Upper lobe of left lung (tissue), 4 donors: ENCODE measurements at regions not wholly inside any gene's neighbourhood (a gene's known extent, or its start where the extent isn't known, plus 50 kb on each side); places are given as distances from the start of the nearest gene placed in this dataset.

ENCODE experiments used
- CTCF ChIP-seq, 6 experiments: fragments of 450-650 bp in 4 of 6; fragments of 200-600 bp in 2 of 6; sonication (generic) in 2 of 6; IDR thresholded peaks; one replicate each; pipeline ENCODE4 v1.5.1; 2016 to 2019; ENCODE audit warnings: antibody characterized with exemption in 6 of 6
- EP300 ChIP-seq, 4 donors: sonication (generic); formaldehyde crosslinking; IDR thresholded peaks; one replicate each; pipeline ENCODE4 v1.5.1; 2017; ENCODE audit warnings: antibody characterized with exemption in 4 of 4, control low read depth in 2 of 4
- POLR2A ChIP-seq, 4 donors: fragments of 450-650 bp; IDR thresholded peaks; one replicate each; pipeline ENCODE4 v1.5.1; 2016 to 2017; ENCODE audit warnings: antibody characterized with exemption in 4 of 4, mild to moderate bottlenecking in 2 of 4
- POLR2AphosphoS5 ChIP-seq, 2 donors: sonication (generic); formaldehyde crosslinking; IDR thresholded peaks; one replicate each; pipeline ENCODE4 v1.5.1; 2017; ENCODE audit warnings: antibody characterized with exemption in 2 of 2

DNA sequence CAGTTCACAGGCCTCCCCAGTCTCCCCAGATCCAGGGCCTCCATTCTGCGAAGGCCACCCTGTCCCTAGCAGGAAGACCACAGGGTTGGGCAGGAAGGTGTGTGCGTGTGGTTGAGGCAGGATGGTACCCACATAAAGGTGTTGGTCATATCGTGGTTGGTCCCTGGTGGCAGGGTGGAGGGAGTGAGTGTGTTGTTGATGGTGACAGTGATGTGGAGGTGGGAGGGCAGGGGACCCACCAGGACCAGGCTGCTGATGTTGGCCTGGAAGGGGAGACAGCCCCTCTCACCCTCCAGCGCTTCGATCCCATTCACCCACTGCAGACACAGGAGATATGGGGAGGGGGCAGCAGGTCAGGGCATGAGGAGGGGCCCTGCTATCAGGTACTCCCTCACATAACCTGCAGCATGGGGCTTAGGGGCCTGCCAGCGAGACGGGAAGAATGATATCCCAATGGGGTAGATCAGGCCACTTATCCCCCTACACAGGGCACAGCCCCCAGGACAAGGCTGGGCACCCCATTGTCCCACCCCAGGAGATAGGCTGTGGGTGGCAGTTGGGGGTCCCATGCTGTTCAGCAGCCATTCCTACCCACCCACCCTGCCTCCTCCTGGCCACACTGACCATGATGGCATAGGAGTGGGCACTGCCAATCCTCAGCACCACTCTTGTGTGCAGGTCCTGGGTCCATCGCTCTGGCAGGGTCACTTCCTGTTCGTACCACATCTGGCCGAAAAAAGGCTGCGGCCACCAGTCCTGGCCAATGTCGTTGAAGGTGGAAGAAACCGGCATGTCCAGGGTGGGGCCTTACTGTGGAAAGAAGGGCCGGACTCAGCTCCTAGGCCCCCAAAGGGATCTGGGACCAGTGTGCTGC lies 69.0 kb upstream of the ZNF479 start:
- no peak for TF ChIP-seq CTCF (IDR thresholded peaks at IDR 0.05)
- no peak for TF ChIP-seq POLR2AphosphoS5 (IDR thresholded peaks at IDR 0.05)
- no peak for TF ChIP-seq POLR2A (IDR thresholded peaks at IDR 0.05)
- no peak for TF ChIP-seq EP300 (IDR thresholded peaks at IDR 0.05)
